ENCODE measurements at regions not wholly inside any gene's neighbourhood (a gene's known extent, or its start where the extent isn't known, plus 50 kb on each side); places are given as distances from the start of the nearest gene placed in this dataset.
"Not testable (repeated sequence)": the region's sequence is repeated elsewhere in the genome, so short reads cannot be mapped to it uniquely, and the experiment has no call there.

GRCh38 chr2:39996653-39997080, 217.6 kb upstream of the THUMPD2 start:
- no peak for DNase-seq (ENCODE audit: low spot score)

- no peak for DNase-seq (ENCODE audit: low spot score)
These were observed 216.1 kb upstream of the THUMPD2 start for GRCh38 chr2:39995005-39995737.

GRCh38 chr2:39994151-39994550, 215.1 kb upstream of the THUMPD2 start:
- peak; percentile 18 for DNase-seq (ENCODE audit: low spot score)

- DNase-seq (ENCODE audit: low spot score), result no peak
These were observed 212.2 kb upstream of the THUMPD2 start for GRCh38 chr2:39991298-39991697.

- DNase-seq (ENCODE audit: low spot score), result no peak
These were observed 211.4 kb upstream of the THUMPD2 start for GRCh38 chr2:39990335-39990900.

- no peak for DNase-seq (ENCODE audit: low spot score)
These were observed 210.8 kb upstream of the THUMPD2 start for GRCh38 chr2:39989888-39990287.

GRCh38 chr2:39981883-39982311, 202.8 kb upstream of the THUMPD2 start:
- DNase-seq (ENCODE audit: low spot score), result no peak

GRCh38 chr2:39975476-39976020, 196.5 kb upstream of the THUMPD2 start:
- no peak for DNase-seq (ENCODE audit: low spot score)

GRCh38 chr2:39968037-39968436, 189.0 kb upstream of the THUMPD2 start:
- no peak for DNase-seq (ENCODE audit: low spot score)

GRCh38 chr2:39960681-39961080, 181.6 kb upstream of the THUMPD2 start:
- DNase-seq (ENCODE audit: low spot score), result not testable (repeated sequence)

GRCh38 chr2:39954346-39954745, 175.3 kb upstream of the THUMPD2 start:
- DNase-seq (ENCODE audit: low spot score), result no peak

- no peak for DNase-seq (ENCODE audit: low spot score)
These were observed 170.1 kb upstream of the THUMPD2 start for GRCh38 chr2:39949131-39949530.

GRCh38 chr2:39948016-39948719, 169.1 kb upstream of the THUMPD2 start:
- DNase-seq (ENCODE audit: low spot score), result no peak

GRCh38 chr2:39947294-39948015, 168.4 kb upstream of the THUMPD2 start:
- no peak for DNase-seq (ENCODE audit: low spot score)

GRCh38 chr2:39942950-39943349, 163.9 kb upstream of the THUMPD2 start:
- peak; percentile 19 for DNase-seq (ENCODE audit: low spot score)

GRCh38 chr2:39938035-39938835, 159.2 kb upstream of the THUMPD2 start:
- peak; percentile 33 for DNase-seq (ENCODE audit: low spot score)

- DNase-seq (ENCODE audit: low spot score), result no peak
These were observed 158.6 kb upstream of the THUMPD2 start for GRCh38 chr2:39937621-39938020.

GRCh38 chr2:39934851-39935250, 155.8 kb upstream of the THUMPD2 start:
- DNase-seq (ENCODE audit: low spot score), result no peak

GRCh38 chr2:39933196-39933595, 154.1 kb upstream of the THUMPD2 start:
- DNase-seq (ENCODE audit: low spot score), result no peak

GRCh38 chr2:39932198-39932597, 153.1 kb upstream of the THUMPD2 start:
- DNase-seq (ENCODE audit: low spot score), result no peak

GRCh38 chr2:39930175-39930917, 151.3 kb upstream of the THUMPD2 start:
- DNase-seq (ENCODE audit: low spot score), result no peak
